ENCODE measurements at regions not wholly inside any gene's neighbourhood (a gene's known extent, or its start where the extent isn't known, plus 50 kb on each side); places are given as distances from the start of the nearest gene placed in this dataset.

DNA sequence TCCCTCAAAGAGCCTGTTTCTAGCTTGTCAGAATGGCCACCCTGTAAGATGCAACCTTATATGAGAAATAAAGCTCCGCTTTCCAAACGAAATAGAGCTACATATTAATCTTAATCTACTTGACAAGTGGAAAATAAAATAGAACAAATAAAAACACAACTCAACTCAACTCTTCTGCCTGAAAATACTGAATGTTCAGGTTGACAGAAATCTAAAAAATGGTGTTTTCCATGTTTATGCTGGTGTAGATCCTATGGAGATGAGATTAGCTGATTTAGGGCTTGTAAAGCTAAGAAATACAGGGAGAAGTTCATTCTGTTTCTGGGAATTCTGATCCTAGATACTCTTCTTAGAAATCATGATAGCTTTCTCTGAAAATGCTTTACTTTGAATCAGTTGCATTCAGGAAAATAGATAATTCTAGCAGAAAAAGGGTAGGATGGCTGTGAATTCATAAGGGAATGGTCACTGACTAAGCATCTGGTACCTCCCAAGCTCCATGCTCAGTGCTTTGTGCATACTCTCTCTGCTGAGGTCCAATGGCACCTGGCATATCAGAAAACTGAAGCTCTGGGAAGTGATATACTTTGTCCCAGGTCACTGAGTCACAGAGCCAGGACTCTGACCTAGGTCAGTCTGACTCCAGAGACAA, 89.2 kb upstream of the EXOC1L start:
- H3K27ac ChIP-seq: no peak overlapping the region
- no peak overlapping the region for H3K4me3 ChIP-seq
- TF ChIP-seq POLR2A (IDR thresholded peaks at IDR 0.05): no peak
- TF ChIP-seq, protein P1, sequence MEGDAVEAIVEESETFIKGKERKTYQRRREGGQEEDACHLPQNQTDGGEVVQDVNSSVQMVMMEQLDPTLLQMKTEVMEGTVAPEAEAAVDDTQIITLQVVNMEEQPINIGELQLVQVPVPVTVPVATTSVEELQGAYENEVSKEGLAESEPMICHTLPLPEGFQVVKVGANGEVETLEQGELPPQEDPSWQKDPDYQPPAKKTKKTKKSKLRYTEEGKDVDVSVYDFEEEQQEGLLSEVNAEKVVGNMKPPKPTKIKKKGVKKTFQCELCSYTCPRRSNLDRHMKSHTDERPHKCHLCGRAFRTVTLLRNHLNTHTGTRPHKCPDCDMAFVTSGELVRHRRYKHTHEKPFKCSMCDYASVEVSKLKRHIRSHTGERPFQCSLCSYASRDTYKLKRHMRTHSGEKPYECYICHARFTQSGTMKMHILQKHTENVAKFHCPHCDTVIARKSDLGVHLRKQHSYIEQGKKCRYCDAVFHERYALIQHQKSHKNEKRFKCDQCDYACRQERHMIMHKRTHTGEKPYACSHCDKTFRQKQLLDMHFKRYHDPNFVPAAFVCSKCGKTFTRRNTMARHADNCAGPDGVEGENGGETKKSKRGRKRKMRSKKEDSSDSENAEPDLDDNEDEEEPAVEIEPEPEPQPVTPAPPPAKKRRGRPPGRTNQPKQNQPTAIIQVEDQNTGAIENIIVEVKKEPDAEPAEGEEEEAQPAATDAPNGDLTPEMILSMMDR (IDR thresholded peaks at IDR 0.05): no peak
- TF ChIP-seq POLR2AphosphoS5 (IDR thresholded peaks at IDR 0.05; ENCODE audit: insufficient read depth in 1 of 2, low read depth in 1 of 2): no peak
- intact Hi-C loops (cut with DNase I): no loop called here
- H3K9me3 ChIP-seq: no peaks in the 10 kb centered on the region
- DNase-seq (ENCODE audit: extremely low spot score in 2 of 2): no peak
- H3K4me1 ChIP-seq: no peaks in the 10 kb centered on the region
- no peaks in the 10 kb centered on the region for H3K36me3 ChIP-seq
- H3K27me3 ChIP-seq: no peaks in the 10 kb centered on the region

DNA sequence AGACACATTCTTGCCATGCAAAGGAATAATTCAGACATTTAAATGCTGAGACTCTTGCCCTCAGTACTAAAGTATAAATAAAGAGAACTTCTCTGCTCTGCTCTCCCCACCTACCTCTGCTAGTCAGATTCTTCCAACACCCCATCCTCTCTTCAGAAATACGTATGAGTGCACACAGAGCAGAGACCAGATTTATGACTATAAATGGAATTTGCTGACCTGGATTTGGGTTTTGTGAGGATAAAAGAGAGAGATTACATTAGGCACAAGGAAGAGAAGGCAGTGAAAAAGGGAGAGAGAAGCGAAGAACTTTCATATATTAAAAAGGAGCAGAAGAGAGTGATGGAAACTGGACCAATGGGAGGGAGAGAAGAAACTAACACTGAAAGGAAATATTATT, 87.6 kb upstream of the EXOC1L start:
- TF ChIP-seq POLR2A (IDR thresholded peaks at IDR 0.05) (no peak), POLR2AphosphoS5 (IDR thresholded peaks at IDR 0.05; ENCODE audit: insufficient read depth in 1 of 2, low read depth in 1 of 2) (no peak)
- TF ChIP-seq, protein P1 (IDR thresholded peaks at IDR 0.05): no peak
- Histone ChIP-seq H3K4me3 (no peak overlapping the region), H3K4me1 (no peaks in the 10 kb centered on the region), H3K27me3 (no peaks in the 10 kb centered on the region), H3K36me3 (no peaks in the 10 kb centered on the region), H3K9me3 (no peaks in the 10 kb centered on the region), H3K27ac (no peak overlapping the region)
- intact Hi-C loops (cut with DNase I): no loop called here
- no peak for DNase-seq (ENCODE audit: extremely low spot score in 2 of 2)

DNA sequence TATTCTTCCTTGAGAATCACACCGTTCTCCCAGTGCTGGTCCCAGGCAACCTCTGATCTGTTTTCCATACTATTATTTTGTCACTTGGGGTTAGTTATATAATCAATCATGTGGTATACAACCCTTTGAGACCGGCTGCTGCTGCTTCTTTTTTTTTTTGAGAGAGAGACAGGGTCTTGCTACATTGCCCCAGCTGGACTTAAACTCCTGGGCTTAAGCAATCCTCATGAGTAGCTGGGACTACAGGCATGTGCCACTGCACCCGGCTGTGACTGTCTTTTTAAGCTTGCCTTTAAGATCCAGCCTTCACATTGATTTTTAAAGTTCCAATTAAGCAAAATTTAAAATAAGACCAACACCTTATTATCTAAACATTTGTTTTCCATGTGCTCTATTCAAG, 86.7 kb upstream of the EXOC1L start:
- intact Hi-C loops (cut with DNase I): no loop called here
- Histone ChIP-seq H3K4me1 (no peaks in the 10 kb centered on the region), H3K27ac (no peak overlapping the region), H3K9me3 (no peaks in the 10 kb centered on the region), H3K4me3 (no peak overlapping the region), H3K36me3 (no peaks in the 10 kb centered on the region), H3K27me3 (no peaks in the 10 kb centered on the region)
- DNase-seq (ENCODE audit: extremely low spot score in 2 of 2): no peak
- TF ChIP-seq POLR2AphosphoS5 (IDR thresholded peaks at IDR 0.05; ENCODE audit: insufficient read depth in 1 of 2, low read depth in 1 of 2) (no peak), POLR2A (IDR thresholded peaks at IDR 0.05) (no peak)

DNA sequence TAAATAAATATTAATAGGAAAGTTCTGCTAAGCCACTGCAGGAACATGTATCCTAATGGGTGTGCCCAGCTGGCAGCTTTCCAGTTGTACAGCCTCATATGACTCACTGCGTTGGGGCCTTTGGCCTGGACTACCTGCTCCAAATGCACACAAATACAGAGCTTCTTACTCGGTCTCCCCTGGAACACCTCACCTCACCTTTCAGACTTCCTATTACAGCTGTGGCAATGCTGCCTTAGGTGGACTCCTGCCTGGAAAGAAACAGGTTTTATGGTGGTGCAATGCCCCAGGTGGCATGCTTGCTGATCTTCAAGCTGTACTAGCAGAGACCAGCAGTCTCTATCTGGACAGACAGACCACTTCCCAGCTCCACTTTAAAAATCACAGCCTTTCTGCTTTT, 85.7 kb upstream of the EXOC1L start:
- TF ChIP-seq POLR2AphosphoS5 (IDR thresholded peaks at IDR 0.05; ENCODE audit: insufficient read depth in 1 of 2, low read depth in 1 of 2) (peak in 1 of 2 donors; percentile 59), POLR2A (IDR thresholded peaks at IDR 0.05) (no peak)
- intact Hi-C loops (cut with DNase I): no loop called here
- H3K27me3 ChIP-seq: no peaks in the 10 kb centered on the region
- no peaks in the 10 kb centered on the region for H3K4me1 ChIP-seq
- no peak for DNase-seq (ENCODE audit: extremely low spot score in 2 of 2)
- H3K9me3 ChIP-seq: no peaks in the 10 kb centered on the region
- H3K4me3 ChIP-seq: no peak overlapping the region
- H3K27ac ChIP-seq: no peak overlapping the region
- H3K36me3 ChIP-seq: no peaks in the 10 kb centered on the region

DNA sequence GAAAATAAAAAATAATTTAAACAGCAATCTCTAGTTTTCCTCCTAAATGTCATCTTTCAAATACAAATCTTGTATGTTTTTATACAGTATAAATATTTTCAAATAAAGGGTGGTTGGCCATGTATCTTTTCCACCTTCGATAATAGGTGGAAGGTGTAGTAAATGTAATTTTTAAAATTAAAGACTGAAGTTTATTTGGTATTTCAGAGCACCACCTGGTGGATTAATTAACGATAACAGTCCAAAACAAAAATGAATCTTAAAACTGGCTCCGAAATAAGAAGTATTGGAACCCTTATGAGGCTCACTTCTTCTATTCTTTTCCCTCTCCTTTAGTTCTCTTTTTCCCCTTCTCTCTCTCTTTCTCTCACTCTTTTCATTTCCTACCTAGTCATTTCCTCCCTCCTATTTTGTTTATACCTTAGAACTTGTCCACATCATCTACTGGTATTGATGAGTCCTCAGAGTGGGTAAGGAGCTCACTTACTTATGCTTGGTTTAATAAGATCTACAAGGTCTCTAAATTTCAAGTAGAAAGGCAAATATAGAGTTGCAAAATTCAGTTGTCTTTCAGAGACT, 82.9 kb upstream of the EXOC1L start:
- H3K36me3 ChIP-seq: no peaks in the 10 kb centered on the region
- intact Hi-C loops (cut with DNase I): no loop called here
- H3K27me3 ChIP-seq: no peaks in the 10 kb centered on the region
- H3K27ac ChIP-seq: no peak overlapping the region
- no peaks in the 10 kb centered on the region for H3K9me3 ChIP-seq
- H3K4me3 ChIP-seq: no peak overlapping the region
- no peaks in the 10 kb centered on the region for H3K4me1 ChIP-seq
- TF ChIP-seq POLR2A (IDR thresholded peaks at IDR 0.05): no peak
- TF ChIP-seq, protein P1 (IDR thresholded peaks at IDR 0.05): peak in 1 of 3 experiments; percentile 23
- no peak for DNase-seq (ENCODE audit: extremely low spot score in 2 of 2)

DNA sequence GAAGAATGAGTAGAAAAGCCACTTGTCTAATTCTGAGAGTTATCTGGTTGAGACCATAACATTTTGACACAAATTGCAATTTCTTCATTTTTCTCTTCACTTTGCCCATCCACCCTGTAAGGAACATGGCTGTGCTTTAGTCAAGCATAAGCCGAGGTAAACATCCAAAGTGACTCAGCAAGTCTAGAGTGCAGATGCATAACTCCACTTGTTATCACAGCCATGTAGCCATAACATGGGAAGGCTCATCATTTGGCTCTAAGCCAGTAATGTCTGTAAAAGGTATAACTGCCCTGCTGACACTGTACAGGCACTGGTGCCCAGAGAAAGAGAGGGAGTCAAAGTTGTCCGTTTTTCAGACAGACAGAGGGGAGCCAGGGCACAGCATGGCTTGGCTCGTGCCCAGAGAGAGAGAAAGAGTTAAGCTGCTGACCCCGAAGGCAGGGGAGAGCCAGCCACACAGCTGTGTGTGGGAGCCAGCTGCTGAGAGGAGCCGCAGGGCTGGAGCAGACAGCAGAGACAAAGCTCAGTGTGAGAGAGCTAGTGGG, 76.9 kb upstream of the EXOC1L start:
- no peak overlapping the region for H3K27ac ChIP-seq
- H3K4me1 ChIP-seq: no peaks in the 10 kb centered on the region
- H3K9me3 ChIP-seq: no peaks in the 10 kb centered on the region
- no peaks in the 10 kb centered on the region for H3K27me3 ChIP-seq
- no peaks in the 10 kb centered on the region for H3K36me3 ChIP-seq
- TF ChIP-seq POLR2AphosphoS5 (IDR thresholded peaks at IDR 0.05; ENCODE audit: insufficient read depth in 1 of 2, low read depth in 1 of 2): no peak
- TF ChIP-seq, protein P1 (IDR thresholded peaks at IDR 0.05): no peak
- H3K4me3 ChIP-seq: no peak overlapping the region
- intact Hi-C loops (cut with DNase I): no loop called here
- DNase-seq (ENCODE audit: extremely low spot score in 2 of 2): no peak

All from vagina (tissue), 2 donors.